Kidney epithelial cell (primary cell): ENCODE measurements at regions not wholly inside any gene's neighbourhood (a gene's known extent, or its start where the extent isn't known, plus 50 kb on each side); places are given as distances from the start of the nearest gene placed in this dataset.

Experiments used
- DNase-seq: peaks from one replicate; pipeline ENCODE4 v3.0.0-alpha.2; 2010; ENCODE audit warnings: low read depth
- H3K27me3 ChIP-seq: 2 replicates; pipeline ENCODE4 v1.6.0; 2011; ENCODE audit warnings: low read length; ENCODE audit not compliant: control insufficient read depth, insufficient read depth
- H3K36me3 ChIP-seq: 2 replicates; pipeline ENCODE4 v1.5.1; 2011; ENCODE audit warnings: low read length; ENCODE audit not compliant: control insufficient read depth, insufficient read depth
- H3K4me3 ChIP-seq: 2 replicates; pipeline ENCODE4 v1.5.1; 2011; ENCODE audit warnings: low read depth, mild to moderate bottlenecking, control low read depth, low read length
- CTCF ChIP-seq: IDR thresholded peaks from 2 replicates; pipeline ENCODE4 v1.5.1; 2011; ENCODE audit warnings: mild to moderate bottlenecking, moderate library complexity, low read length, control low read depth, inconsistent platforms; ENCODE audit not compliant: insufficient read depth, poor library complexity, severe bottlenecking

- DNase-seq: no peak
- no peaks in the 10 kb centered on the region for H3K36me3 ChIP-seq
- no peaks in the 10 kb centered on the region for H3K27me3 ChIP-seq
- no peak overlapping the region for H3K4me3 ChIP-seq
- no peak for TF ChIP-seq CTCF
Measured at GRCh38 chr11:25876456-25876965, 455.4 kb upstream of the ANO3 start.

- no peaks in the 10 kb centered on the region for H3K36me3 ChIP-seq
- TF ChIP-seq CTCF: no peak
- DNase-seq: no peak
- no peak overlapping the region for H3K4me3 ChIP-seq
- no peaks in the 10 kb centered on the region for H3K27me3 ChIP-seq
Measured at GRCh38 chr11:25886036-25886435, 445.9 kb upstream of the ANO3 start.

- no peak overlapping the region for H3K4me3 ChIP-seq
- no peak for DNase-seq
- no peaks in the 10 kb centered on the region for H3K27me3 ChIP-seq
- no peaks in the 10 kb centered on the region for H3K36me3 ChIP-seq
- TF ChIP-seq CTCF: no peak
Measured at GRCh38 chr11:25890626-25891260, 441.2 kb upstream of the ANO3 start.

- no peak for TF ChIP-seq CTCF
- Histone ChIP-seq H3K27me3 (no peaks in the 10 kb centered on the region), H3K4me3 (no peak overlapping the region), H3K36me3 (no peaks in the 10 kb centered on the region)
- DNase-seq: no peak
Measured at GRCh38 chr11:25891960-25892359, 440.0 kb upstream of the ANO3 start.

GRCh38 chr11:25899617-25900160 is 432.2 kb upstream of the ANO3 start:
- Histone ChIP-seq H3K36me3 (no peaks in the 10 kb centered on the region), H3K27me3 (no peaks in the 10 kb centered on the region), H3K4me3 (no peak overlapping the region)
- no peak for DNase-seq
- no peak for TF ChIP-seq CTCF

GRCh38 chr11:25900814-25901213 is 431.1 kb upstream of the ANO3 start:
- Histone ChIP-seq H3K4me3 (no peak overlapping the region), H3K27me3 (no peaks in the 10 kb centered on the region), H3K36me3 (no peaks in the 10 kb centered on the region)
- DNase-seq: no peak
- TF ChIP-seq CTCF: no peak
